H9 (cell line): ENCODE measurements at regions not wholly inside any gene's neighbourhood (a gene's known extent, or its start where the extent isn't known, plus 50 kb on each side); places are given as distances from the start of the nearest gene placed in this dataset.

Source experiments
- DNase-seq: peaks from one replicate; pipeline ENCODE4 v3.0.0-alpha.2; 2017
- H2AFZ ChIP-seq: one replicate; pipeline ENCODE4 v1.6.1; 2013; ENCODE audit warnings: mild to moderate bottlenecking, low read length, control low read depth, moderate library complexity
- H2AK5ac ChIP-seq: 2 replicates; pipeline ENCODE4 v1.6.1; 2013; ENCODE audit warnings: low read length, control low read depth, mixed read lengths; ENCODE audit not compliant: insufficient read length
- H2BK120ac ChIP-seq: one replicate; pipeline ENCODE4 v1.6.1; 2013; ENCODE audit warnings: low read depth, mild to moderate bottlenecking, low read length, control low read depth, inconsistent platforms; ENCODE audit not compliant: poor library complexity, severe bottlenecking
- H2BK12ac ChIP-seq: 2 replicates; pipeline ENCODE4 v1.6.1; 2013; ENCODE audit warnings: low read length, control low read depth, mixed read lengths, low read depth; ENCODE audit not compliant: insufficient read length
- H2BK15ac ChIP-seq: 2 replicates; pipeline ENCODE4 v1.6.1; 2013; ENCODE audit warnings: low read depth, low read length, control low read depth
- H2BK20ac ChIP-seq: one replicate; pipeline ENCODE4 v1.6.1; 2013; ENCODE audit warnings: low read depth, mild to moderate bottlenecking, low read length, control low read depth, inconsistent platforms; ENCODE audit not compliant: poor library complexity, severe bottlenecking
- H2BK5ac ChIP-seq: 2 replicates; pipeline ENCODE4 v1.6.1; 2013; ENCODE audit warnings: low read length, control low read depth, mixed read lengths; ENCODE audit not compliant: insufficient read length
- H3K14ac ChIP-seq: 2 replicates; pipeline ENCODE4 v1.6.1; 2013; ENCODE audit warnings: low read length, control low read depth; ENCODE audit not compliant: insufficient read depth
- H3K18ac ChIP-seq: 2 replicates; pipeline ENCODE4 v1.6.1; 2013; ENCODE audit warnings: low read depth, mild to moderate bottlenecking, mixed read lengths, low read length, control low read depth; ENCODE audit not compliant: insufficient read length
- H3K23ac ChIP-seq: 2 replicates; pipeline ENCODE4 v1.6.1; 2013; ENCODE audit warnings: low read length, control low read depth, mixed read lengths, low read depth; ENCODE audit not compliant: insufficient read length
- H3K23me2 ChIP-seq: 2 replicates; pipeline ENCODE4 v1.6.1; 2013; ENCODE audit warnings: low read depth, mild to moderate bottlenecking, mixed read lengths, low read length, control low read depth; ENCODE audit not compliant: insufficient read length, poor library complexity, severe bottlenecking
- H3K27ac ChIP-seq: 2 replicates; pipeline ENCODE4 v1.5.1; 2013; ENCODE audit warnings: low read length, control low read depth, mixed read lengths, low read depth; ENCODE audit not compliant: insufficient read length
- H3K27me3 ChIP-seq: 2 replicates; pipeline ENCODE4 v1.6.1; 2013; ENCODE audit warnings: low read length, control low read depth, inconsistent platforms; ENCODE audit not compliant: insufficient read depth
- H3K4ac ChIP-seq: 2 replicates; pipeline ENCODE4 v1.6.1; 2013; ENCODE audit warnings: low read depth, mild to moderate bottlenecking, control low read depth, inconsistent platforms, low read length, moderate library complexity
- H3K4me1 ChIP-seq: 2 replicates; pipeline ENCODE4 v1.6.1; 2013; ENCODE audit warnings: low read length, control low read depth, inconsistent platforms; ENCODE audit not compliant: insufficient read depth
- H3K4me2 ChIP-seq: 2 replicates; pipeline ENCODE4 v1.6.1; 2013; ENCODE audit warnings: low read length, control low read depth, mixed read lengths; ENCODE audit not compliant: insufficient read length, insufficient read depth
- H3K56ac ChIP-seq: 2 replicates; pipeline ENCODE4 v1.6.1; 2013; ENCODE audit warnings: low read depth, mild to moderate bottlenecking, mixed read lengths, low read length, control low read depth; ENCODE audit not compliant: insufficient read length
- H3K79me1 ChIP-seq: 2 replicates; pipeline ENCODE4 v1.6.1; 2013; ENCODE audit warnings: low read depth, mild to moderate bottlenecking, moderate library complexity, low read length, control low read depth, inconsistent platforms; ENCODE audit not compliant: insufficient read depth, poor library complexity, severe bottlenecking
- H3K79me2 ChIP-seq: 2 replicates; pipeline ENCODE4 v1.6.1; 2013; ENCODE audit warnings: low read length, control low read depth, inconsistent platforms; ENCODE audit not compliant: insufficient read depth
- H3K9ac ChIP-seq: 2 replicates; pipeline ENCODE4 v1.6.1; 2013; ENCODE audit warnings: low read length, control low read depth, mixed read lengths; ENCODE audit not compliant: insufficient read length; ENCODE audit errors: extremely low read depth
- H3K9me3 ChIP-seq: one replicate; pipeline ENCODE4 v1.6.1; 2013; ENCODE audit warnings: low read depth, low read length, inconsistent platforms; ENCODE audit not compliant: control insufficient read depth
- H3T11ph ChIP-seq: one replicate; pipeline ENCODE4 v1.6.1; 2013; ENCODE audit warnings: mild to moderate bottlenecking, low read length, control low read depth, inconsistent platforms
- H4K20me1 ChIP-seq: one replicate; pipeline ENCODE4 v1.6.1; 2013; ENCODE audit not compliant: control insufficient read depth, insufficient read length, insufficient read depth
- H4K5ac ChIP-seq: 2 replicates; pipeline ENCODE4 v1.6.1; 2013; ENCODE audit warnings: low read depth, mild to moderate bottlenecking, mixed read lengths, low read length, control low read depth; ENCODE audit not compliant: insufficient read length
- H4K8ac ChIP-seq: replicated peaks from 2 replicates; pipeline ENCODE4 v1.6.1; 2013; ENCODE audit warnings: low read length, control low read depth, mixed read lengths, low read depth; ENCODE audit not compliant: insufficient read length
- H4K91ac ChIP-seq: 2 replicates; pipeline ENCODE4 v1.6.1; 2013; ENCODE audit warnings: low read depth, mild to moderate bottlenecking, moderate library complexity, mixed read lengths, low read length, control low read depth; ENCODE audit not compliant: insufficient read length
- H3K27ac Mint-ChIP-seq, 3 experiments: 2 replicates in 2 of 3; 3 replicates in 1 of 3; pipeline ENCODE4 v1.8.0; 2020 to 2021; ENCODE audit warnings: mixed read lengths in 3 of 3, mild to moderate bottlenecking in 1 of 3, moderate library complexity in 1 of 3
- H3K27me3 Mint-ChIP-seq: 2 replicates; pipeline ENCODE4 v1.8.0; 2021; ENCODE audit warnings: low read depth, mild to moderate bottlenecking, moderate library complexity, mixed read lengths
- H3K36me3 Mint-ChIP-seq, 3 experiments: 2 replicates in 2 of 3; 3 replicates in 1 of 3; pipeline ENCODE4 v1.8.0; 2020 to 2021; ENCODE audit warnings: low read depth in 3 of 3, mixed read lengths in 3 of 3; ENCODE audit not compliant: insufficient read depth in 1 of 3
- H3K4me1 Mint-ChIP-seq, 2 experiments: 2 replicates each; pipeline ENCODE4 v1.8.0; 2020; ENCODE audit warnings: mixed read lengths in 2 of 2
- H3K4me3 Mint-ChIP-seq, 2 experiments: 2 replicates in 1 of 2; 3 replicates in 1 of 2; pipeline ENCODE4 v1.8.0; 2020 to 2021; ENCODE audit warnings: mild to moderate bottlenecking in 2 of 2, mixed read lengths in 2 of 2, moderate library complexity in 1 of 2
- H3K9me3 Mint-ChIP-seq, 2 experiments: 2 replicates in 1 of 2; 3 replicates in 1 of 2; pipeline ENCODE4 v1.8.0; 2020; ENCODE audit warnings: mild to moderate bottlenecking in 2 of 2, mixed read lengths in 2 of 2, moderate library complexity in 1 of 2
- CTCF ChIP-seq: fragments of 200-600 bp; sonication (generic); conservative IDR thresholded peaks from 3 replicates; pipeline ENCODE4 v1.8.0; 2021; ENCODE audit warnings: antibody characterized with exemption, mild to moderate bottlenecking
- WGBS: extraction: QIAGEN DNeasy Blood & Tissue Kit; methylation state at CpG from one replicate; pipeline ENCODE4 v1.1.7; 2013; ENCODE audit warnings: missing lambda C conversion rate, low lambda C conversion rate, mixed read lengths; ENCODE audit not compliant: insufficient read length; ENCODE audit errors: extremely low coverage; 5-methylcytosine and 5-hydroxymethylcytosine counted together

DNA sequence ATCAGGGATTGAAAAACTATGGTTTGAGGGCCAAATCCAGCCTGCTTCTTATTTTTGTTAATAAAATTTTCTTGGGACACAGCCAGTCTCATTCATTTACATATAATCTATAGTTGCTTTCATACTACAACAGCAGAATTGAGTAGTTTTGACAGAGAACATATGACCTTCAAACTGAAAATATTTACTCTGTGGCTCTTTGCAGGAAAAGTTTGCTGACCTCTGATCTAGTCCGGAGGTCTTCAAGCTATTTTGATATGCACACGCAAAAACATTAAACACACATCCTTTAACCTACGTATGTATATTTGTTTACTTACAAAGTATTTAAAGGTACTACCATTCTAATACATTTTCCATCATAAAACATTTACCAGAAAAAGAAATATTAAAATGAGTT, 76.5 kb upstream of the LARGE1 start:
- Histone ChIP-seq H3K27me3 (no peaks in the 10 kb centered on the region), H3K23me2 (no peaks in the 10 kb centered on the region), H2BK15ac (no peak overlapping the region), H3K9me3 (no peaks in the 10 kb centered on the region), H4K20me1 (no peaks in the 10 kb centered on the region), H3K27ac (no peak overlapping the region), H3K18ac (no peak overlapping the region), H2BK12ac (no peak overlapping the region), H3K4me1 (no peaks in the 10 kb centered on the region), H3K79me2 (no peaks in the 10 kb centered on the region), H2BK120ac (no peak overlapping the region), H2AK5ac (no peak overlapping the region), H3K9ac (no peak overlapping the region), H3K14ac (no peak overlapping the region), H3K23ac (no peak overlapping the region), H3K79me1 (no peaks in the 10 kb centered on the region), H3K56ac (no peak overlapping the region), H2AFZ (no peak overlapping the region), H3K4me2 (no peak overlapping the region), H4K8ac (no peak overlapping the region), H3T11ph (no peak overlapping the region), H3K4ac (no peak overlapping the region), H2BK20ac (no peak overlapping the region), H4K5ac (no peak overlapping the region), H4K91ac (no peak overlapping the region), H2BK5ac (no peak overlapping the region)
- DNase-seq: no peak
- peaks cover 4% of the 10 kb centered on the region for H3K27me3 Mint-ChIP-seq
- peaks cover 2 to 35% (median 6%) of the 10 kb centered on the region in 3 experiments; a peak in 6 of 7 replicates for H3K36me3 Mint-ChIP-seq
- peaks cover 2% of the 10 kb centered on the region in 2 experiments; a peak in 3 of 4 replicates for H3K4me1 Mint-ChIP-seq
- H3K27ac Mint-ChIP-seq: no peak overlapping the region
- no peak for TF ChIP-seq CTCF
- peaks cover 32 to 33% of the 10 kb centered on the region in 2 experiments for H3K9me3 Mint-ChIP-seq
- H3K4me3 Mint-ChIP-seq: no peak overlapping the region
- WGBS: no CpG with 5 or more reads among the region's 3 CpGs
